ENCODE measurements at regions not wholly inside any gene's neighbourhood (a gene's known extent, or its start where the extent isn't known, plus 50 kb on each side); places are given as distances from the start of the nearest gene placed in this dataset.

GRCh38 chr2:144052083-144052482 lies 467.8 kb downstream of the ZEB2 start:
- in situ Hi-C loops (cut with MboI; ENCODE audit: low sequenced_read_pairs), result no loop called here
- DNase-seq (ENCODE audit: low spot score in 2 of 2), result no peak

GRCh38 chr2:144049137-144049536 lies 470.8 kb downstream of the ZEB2 start:
- peaks cover 6% of the 10 kb centered on the region; the same call in 1 of the 2 replicates for H3K4me1 ChIP-seq
- no peak overlapping the region for H3K4me3 ChIP-seq
- no peaks in the 10 kb centered on the region for H3K36me3 ChIP-seq (replicated peaks)
- no peaks in the 10 kb centered on the region for H3K27me3 ChIP-seq (ENCODE audit: low read depth)
- no peak for DNase-seq (ENCODE audit: low spot score in 2 of 2)
- H3K9me3 ChIP-seq, result no peaks in the 10 kb centered on the region
- in situ Hi-C loops (cut with MboI; ENCODE audit: low sequenced_read_pairs), result no loop called here

More at GRCh38 chr2:144052083-144052482, 467.8 kb downstream of the ZEB2 start:
- H3K4me1 ChIP-seq, result peaks cover 6% of the 10 kb centered on the region; the same call in 1 of the 2 replicates
- no peaks in the 10 kb centered on the region for H3K36me3 ChIP-seq (replicated peaks)
- H3K27me3 ChIP-seq (ENCODE audit: low read depth), result no peaks in the 10 kb centered on the region
- H3K4me3 ChIP-seq, result no peak overlapping the region
- H3K9me3 ChIP-seq, result no peaks in the 10 kb centered on the region

- H3K36me3 ChIP-seq (replicated peaks), result no peaks in the 10 kb centered on the region
- H3K4me1 ChIP-seq, result peaks cover 6% of the 10 kb centered on the region; the same call in 1 of the 2 replicates
- DNase-seq (ENCODE audit: low spot score in 2 of 2), result no peak
- no peaks in the 10 kb centered on the region for H3K27me3 ChIP-seq (ENCODE audit: low read depth)
- in situ Hi-C loops (cut with MboI; ENCODE audit: low sequenced_read_pairs), result no loop called here
- no peaks in the 10 kb centered on the region for H3K9me3 ChIP-seq
- H3K4me3 ChIP-seq, result no peak overlapping the region
Observed at GRCh38 chr2:144048631-144049060, 471.3 kb downstream of the ZEB2 start.

GRCh38 chr2:144042751-144043150 lies 477.2 kb downstream of the ZEB2 start:
- H3K27me3 ChIP-seq (ENCODE audit: low read depth), result no peaks in the 10 kb centered on the region
- DNase-seq (ENCODE audit: low spot score in 2 of 2), result no peak
- in situ Hi-C loops (cut with MboI; ENCODE audit: low sequenced_read_pairs), result no loop called here
- no peaks in the 10 kb centered on the region for H3K9me3 ChIP-seq
- no peaks in the 10 kb centered on the region for H3K4me1 ChIP-seq
- H3K4me3 ChIP-seq, result no peak overlapping the region
- no peaks in the 10 kb centered on the region for H3K36me3 ChIP-seq (replicated peaks)

- Histone ChIP-seq H3K4me1 (no peaks in the 10 kb centered on the region), H3K4me3 (no peak overlapping the region), H3K27me3 (ENCODE audit: low read depth) (no peaks in the 10 kb centered on the region), H3K36me3 (replicated peaks) (no peaks in the 10 kb centered on the region), H3K9me3 (no peaks in the 10 kb centered on the region)
- no peak for DNase-seq (ENCODE audit: low spot score in 2 of 2)
- in situ Hi-C loops (cut with MboI; ENCODE audit: low sequenced_read_pairs), result no loop called here
Observed at GRCh38 chr2:144041612-144042011, 478.3 kb downstream of the ZEB2 start.

- no peaks in the 10 kb centered on the region for H3K4me1 ChIP-seq
- no peaks in the 10 kb centered on the region for H3K27me3 ChIP-seq (ENCODE audit: low read depth)
- no peaks in the 10 kb centered on the region for H3K36me3 ChIP-seq (replicated peaks)
- in situ Hi-C loops (cut with MboI; ENCODE audit: low sequenced_read_pairs), result no loop called here
- no peak for DNase-seq (ENCODE audit: low spot score in 2 of 2)
- no peak overlapping the region for H3K4me3 ChIP-seq
- H3K9me3 ChIP-seq, result no peaks in the 10 kb centered on the region
Observed at GRCh38 chr2:144040834-144041233, 479.1 kb downstream of the ZEB2 start.

- in situ Hi-C loops (cut with MboI; ENCODE audit: low sequenced_read_pairs), result no loop called here
- no peaks in the 10 kb centered on the region for H3K4me1 ChIP-seq
- no peak overlapping the region for H3K4me3 ChIP-seq
- H3K9me3 ChIP-seq, result no peaks in the 10 kb centered on the region
- H3K36me3 ChIP-seq (replicated peaks), result no peaks in the 10 kb centered on the region
- DNase-seq (ENCODE audit: low spot score in 2 of 2), result no peak
- H3K27me3 ChIP-seq (ENCODE audit: low read depth), result no peaks in the 10 kb centered on the region
Observed at GRCh38 chr2:144032566-144032965, 487.4 kb downstream of the ZEB2 start.

GRCh38 chr2:144030791-144031190 lies 489.1 kb downstream of the ZEB2 start:
- in situ Hi-C loops (cut with MboI; ENCODE audit: low sequenced_read_pairs), result no loop called here
- no peaks in the 10 kb centered on the region for H3K9me3 ChIP-seq
- H3K4me3 ChIP-seq, result no peak overlapping the region
- DNase-seq (ENCODE audit: low spot score in 2 of 2), result no peak
- no peaks in the 10 kb centered on the region for H3K27me3 ChIP-seq (ENCODE audit: low read depth)
- H3K4me1 ChIP-seq, result no peaks in the 10 kb centered on the region
- H3K36me3 ChIP-seq (replicated peaks), result no peaks in the 10 kb centered on the region

- no peaks in the 10 kb centered on the region for H3K4me1 ChIP-seq
- in situ Hi-C loops (cut with MboI; ENCODE audit: low sequenced_read_pairs), result no loop called here
- H3K4me3 ChIP-seq, result no peak overlapping the region
- no peaks in the 10 kb centered on the region for H3K9me3 ChIP-seq
- H3K36me3 ChIP-seq (replicated peaks), result no peaks in the 10 kb centered on the region
- H3K27me3 ChIP-seq (ENCODE audit: low read depth), result no peaks in the 10 kb centered on the region
- no peak for DNase-seq (ENCODE audit: low spot score in 2 of 2)
Observed at GRCh38 chr2:144027593-144027992, 492.3 kb downstream of the ZEB2 start.

GRCh38 chr2:144026753-144027152 lies 493.2 kb downstream of the ZEB2 start:
- H3K4me1 ChIP-seq, result no peaks in the 10 kb centered on the region
- H3K36me3 ChIP-seq (replicated peaks), result no peaks in the 10 kb centered on the region
- H3K9me3 ChIP-seq, result no peaks in the 10 kb centered on the region
- in situ Hi-C loops (cut with MboI; ENCODE audit: low sequenced_read_pairs), result no loop called here
- no peak overlapping the region for H3K4me3 ChIP-seq
- no peak for DNase-seq (ENCODE audit: low spot score in 2 of 2)
- no peaks in the 10 kb centered on the region for H3K27me3 ChIP-seq (ENCODE audit: low read depth)

GRCh38 chr2:144020047-144020446 lies 499.9 kb downstream of the ZEB2 start:
- H3K9me3 ChIP-seq, result no peaks in the 10 kb centered on the region
- H3K27me3 ChIP-seq (ENCODE audit: low read depth), result no peaks in the 10 kb centered on the region
- no peak for DNase-seq (ENCODE audit: low spot score in 2 of 2)
- in situ Hi-C loops (cut with MboI; ENCODE audit: low sequenced_read_pairs), result no loop called here
- no peaks in the 10 kb centered on the region for H3K4me1 ChIP-seq
- no peaks in the 10 kb centered on the region for H3K36me3 ChIP-seq (replicated peaks)
- H3K4me3 ChIP-seq, result no peak overlapping the region

GRCh38 chr2:144015655-144016245 lies 504.2 kb downstream of the ZEB2 start:
- DNase-seq (ENCODE audit: low spot score in 2 of 2), result no peak
- H3K36me3 ChIP-seq (replicated peaks), result no peaks in the 10 kb centered on the region
- no peaks in the 10 kb centered on the region for H3K27me3 ChIP-seq (ENCODE audit: low read depth)
- no peaks in the 10 kb centered on the region for H3K9me3 ChIP-seq
- H3K4me3 ChIP-seq, result no peak overlapping the region
- no peaks in the 10 kb centered on the region for H3K4me1 ChIP-seq
- in situ Hi-C loops (cut with MboI; ENCODE audit: low sequenced_read_pairs), result no loop called here

- Histone ChIP-seq H3K9me3 (no peaks in the 10 kb centered on the region), H3K4me3 (no peak overlapping the region), H3K36me3 (replicated peaks) (no peaks in the 10 kb centered on the region), H3K27me3 (ENCODE audit: low read depth) (no peaks in the 10 kb centered on the region), H3K4me1 (no peaks in the 10 kb centered on the region)
- DNase-seq (ENCODE audit: low spot score in 2 of 2), result no peak
- in situ Hi-C loops (cut with MboI; ENCODE audit: low sequenced_read_pairs), result no loop called here
Observed at GRCh38 chr2:144015036-144015435, 504.9 kb downstream of the ZEB2 start.

- H3K4me1 ChIP-seq, result no peaks in the 10 kb centered on the region
- in situ Hi-C loops (cut with MboI; ENCODE audit: low sequenced_read_pairs), result no loop called here
Observed at GRCh38 chr2:144014103-144014502, 505.8 kb downstream of the ZEB2 start.

GRCh38 chr2:144012304-144012703 lies 507.6 kb downstream of the ZEB2 start:
- Histone ChIP-seq H3K36me3 (replicated peaks) (no peaks in the 10 kb centered on the region), H3K4me1 (no peaks in the 10 kb centered on the region), H3K27me3 (ENCODE audit: low read depth) (no peaks in the 10 kb centered on the region), H3K4me3 (no peak overlapping the region), H3K9me3 (no peaks in the 10 kb centered on the region)
- in situ Hi-C loops (cut with MboI; ENCODE audit: low sequenced_read_pairs), result no loop called here
- no peak for DNase-seq (ENCODE audit: low spot score in 2 of 2)

More at GRCh38 chr2:144014103-144014502, 505.8 kb downstream of the ZEB2 start:
- H3K4me3 ChIP-seq, result no peak overlapping the region
- no peaks in the 10 kb centered on the region for H3K27me3 ChIP-seq (ENCODE audit: low read depth)
- H3K36me3 ChIP-seq (replicated peaks), result no peaks in the 10 kb centered on the region
- H3K9me3 ChIP-seq, result no peaks in the 10 kb centered on the region
- no peak for DNase-seq (ENCODE audit: low spot score in 2 of 2)

Data from HAP-1 (cell line).